ENCODE measurements at regions not wholly inside any gene's neighbourhood (a gene's known extent, or its start where the extent isn't known, plus 50 kb on each side); places are given as distances from the start of the nearest gene placed in this dataset.

DNA sequence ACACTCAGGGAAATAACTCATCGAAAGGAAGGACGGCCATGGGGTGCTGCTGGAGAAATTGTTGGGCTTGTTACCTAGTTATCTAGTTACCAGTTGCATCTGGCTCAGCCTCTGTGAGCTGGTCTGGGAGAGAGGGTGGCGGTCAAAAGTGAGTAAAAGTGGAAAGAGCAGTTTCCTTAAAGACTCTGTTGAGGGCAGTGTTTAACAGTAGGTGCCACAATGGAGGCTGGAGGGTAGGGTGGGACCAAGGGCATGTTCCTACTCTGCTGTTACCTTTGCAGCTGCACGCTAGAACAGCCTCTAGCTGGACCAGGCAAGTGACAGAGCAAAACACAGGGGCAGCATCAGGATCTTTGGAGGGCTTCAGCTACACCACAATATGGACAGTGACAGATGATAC is 228.8 kb upstream of the STARD13 start:
- TF ChIP-seq SMC3 (IDR thresholded peaks at IDR 0.05; ENCODE audit: borderline replicate concordance, low read length) (peak; percentile 23; the same call in 1 of the 2 replicates), ZNF274 (IDR thresholded peaks at IDR 0.05; ENCODE audit: insufficient read depth, insufficient read length) (no peak), JUNB (IDR thresholded peaks at IDR 0.05) (no peak), POLR2A (IDR thresholded peaks at IDR 0.05; ENCODE audit: low read depth, low read length) (no peak)
- TF ChIP-seq, protein P1, sequence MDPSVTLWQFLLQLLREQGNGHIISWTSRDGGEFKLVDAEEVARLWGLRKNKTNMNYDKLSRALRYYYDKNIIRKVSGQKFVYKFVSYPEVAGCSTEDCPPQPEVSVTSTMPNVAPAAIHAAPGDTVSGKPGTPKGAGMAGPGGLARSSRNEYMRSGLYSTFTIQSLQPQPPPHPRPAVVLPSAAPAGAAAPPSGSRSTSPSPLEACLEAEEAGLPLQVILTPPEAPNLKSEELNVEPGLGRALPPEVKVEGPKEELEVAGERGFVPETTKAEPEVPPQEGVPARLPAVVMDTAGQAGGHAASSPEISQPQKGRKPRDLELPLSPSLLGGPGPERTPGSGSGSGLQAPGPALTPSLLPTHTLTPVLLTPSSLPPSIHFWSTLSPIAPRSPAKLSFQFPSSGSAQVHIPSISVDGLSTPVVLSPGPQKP (IDR thresholded peaks at IDR 0.05; ENCODE audit: low read depth, low read length), result no peak

Data from GM12878 (cell line).